Activated CD4-positive, alpha-beta T cell treated with anti-CD3 and anti-CD28 coated beads, Interleukin-2, amount 10 ng/mL, durations not matched to agents 7 days and 5 days (primary cell): ENCODE measurements at regions not wholly inside any gene's neighbourhood (a gene's known extent, or its start where the extent isn't known, plus 50 kb on each side); places are given as distances from the start of the nearest gene placed in this dataset.

Source experiments
- CTCF ChIA-PET: fragments of 350-600 bp; sonication (Branson Sonifier 250); formaldehyde crosslinking; loops from one replicate; lab custom pipeline; 2021; ENCODE audit warnings: antibody characterized with exemption; lab: Charles Lee
- POLR2A ChIA-PET: fragments of 350-600 bp; sonication (Branson Sonifier 250); formaldehyde crosslinking; loops from one replicate; lab custom pipeline; 2021; ENCODE audit warnings: antibody characterized with exemption; lab: Charles Lee
- DNase-seq: peaks from one replicate; pipeline ENCODE4 v3.0.0-alpha.2; 2020
- H3K27ac Mint-ChIP-seq: one replicate; pipeline ENCODE4 v1.8.0; 2021; ENCODE audit warnings: mild to moderate bottlenecking, moderate library complexity, mixed read lengths
- H3K27me3 Mint-ChIP-seq: one replicate; pipeline ENCODE4 v1.8.0; 2021; ENCODE audit warnings: mixed read lengths
- H3K36me3 Mint-ChIP-seq: one replicate; pipeline ENCODE4 v1.8.0; 2021; ENCODE audit warnings: low read depth, mixed read lengths
- H3K4me1 Mint-ChIP-seq: one replicate; pipeline ENCODE4 v1.8.0; 2021; ENCODE audit warnings: mixed read lengths
- H3K4me3 Mint-ChIP-seq: one replicate; pipeline ENCODE4 v1.8.0; 2021; ENCODE audit warnings: mild to moderate bottlenecking, moderate library complexity, mixed read lengths
- H3K9me3 Mint-ChIP-seq: one replicate; pipeline ENCODE4 v1.8.0; 2021; ENCODE audit warnings: mixed read lengths

DNA sequence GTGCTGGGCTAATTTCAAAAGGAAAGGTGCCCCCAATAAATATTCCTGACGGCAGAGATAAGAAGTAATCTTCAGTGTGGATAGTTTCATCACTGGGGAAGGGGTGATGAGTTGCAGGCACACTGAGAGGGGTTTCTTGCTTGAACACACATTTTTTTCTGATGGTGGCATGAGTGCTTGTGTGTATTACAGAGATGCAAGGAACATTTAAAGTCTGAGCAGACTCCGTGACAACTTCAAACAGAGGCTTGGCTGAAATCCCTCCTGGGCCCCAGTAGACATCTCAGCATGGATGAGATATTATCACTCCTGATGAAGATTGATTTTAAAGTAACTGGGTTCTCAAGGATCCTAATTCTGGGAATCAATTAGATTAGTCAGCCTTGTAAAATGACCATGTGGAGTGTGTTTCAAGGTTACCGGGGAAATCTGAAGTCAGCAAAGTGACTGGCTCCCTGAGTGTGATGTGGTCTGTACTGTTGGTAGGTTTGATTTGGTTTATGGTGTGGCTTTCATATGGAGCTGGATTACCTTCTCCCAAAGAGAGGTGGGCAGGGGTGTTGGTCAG, 435.8 kb upstream of the EEF2KMT start:
- Mint-ChIP-seq H3K9me3 (peaks cover 10% of the 10 kb centered on the region), H3K4me3 (no peak overlapping the region), H3K27ac (no peak overlapping the region), H3K4me1 (no peaks in the 10 kb centered on the region), H3K27me3 (no peaks in the 10 kb centered on the region), H3K36me3 (no peaks in the 10 kb centered on the region)
- no peak for DNase-seq
- POLR2A ChIA-PET: no interaction called here
- CTCF ChIA-PET: no interaction called here

DNA sequence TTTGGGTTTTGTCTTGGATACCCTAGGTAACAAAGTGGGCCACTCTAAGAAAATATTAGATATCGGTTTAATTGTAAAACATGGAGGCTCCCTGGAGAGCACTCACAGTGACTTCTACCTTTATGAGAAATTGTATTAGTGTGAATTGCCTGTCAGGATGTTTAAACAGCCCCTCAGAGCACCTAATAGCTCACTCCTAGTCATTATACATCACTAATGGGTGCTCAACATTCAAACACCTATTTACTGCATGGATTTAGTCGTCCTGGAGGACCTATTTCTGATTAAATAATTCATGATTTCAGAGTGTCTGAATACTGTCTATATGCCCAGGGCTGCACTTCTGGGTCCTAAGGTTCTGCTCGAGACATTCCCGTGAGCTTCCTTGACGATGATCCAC, 430.2 kb upstream of the EEF2KMT start:
- Mint-ChIP-seq H3K4me3 (no peak overlapping the region), H3K4me1 (no peaks in the 10 kb centered on the region), H3K36me3 (no peaks in the 10 kb centered on the region), H3K27me3 (peaks cover 3% of the 10 kb centered on the region), H3K9me3 (peaks cover 8% of the 10 kb centered on the region), H3K27ac (no peak overlapping the region)
- ChIA-PET POLR2A (no interaction called here), CTCF (interaction anchor here (0.9 kb wide), 1 partner anchor 23 kb away, joined by 3 read pairs; no protein-coding TSS in a partner anchor)
- no peak for DNase-seq

DNA sequence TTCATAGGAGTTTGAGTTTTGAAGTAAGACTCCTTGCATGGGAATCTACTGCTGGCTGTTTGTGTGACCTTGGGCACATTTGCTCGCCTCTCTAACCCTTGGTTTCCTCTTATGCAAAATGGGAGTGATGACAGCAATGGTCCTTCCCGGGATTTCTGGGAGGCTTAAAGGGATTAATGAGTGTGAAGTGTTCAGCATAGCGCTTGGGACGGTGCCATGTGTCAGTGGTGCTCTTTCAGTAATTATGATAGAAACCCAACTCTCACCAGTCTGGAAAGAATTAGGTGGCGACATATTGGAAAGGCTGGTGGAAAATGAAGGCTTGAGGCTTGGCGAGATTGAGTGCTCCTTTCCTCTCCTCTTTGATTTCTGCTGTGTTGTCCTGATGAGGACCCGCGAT, 429.2 kb upstream of the EEF2KMT start:
- H3K4me3 Mint-ChIP-seq: no peak overlapping the region
- H3K9me3 Mint-ChIP-seq: peaks cover 8% of the 10 kb centered on the region
- H3K4me1 Mint-ChIP-seq: no peaks in the 10 kb centered on the region
- CTCF ChIA-PET: no interaction called here
- POLR2A ChIA-PET: no interaction called here
- no peak for DNase-seq
- H3K36me3 Mint-ChIP-seq: no peaks in the 10 kb centered on the region
- H3K27me3 Mint-ChIP-seq: peaks cover 3% of the 10 kb centered on the region
- H3K27ac Mint-ChIP-seq: no peak overlapping the region

DNA sequence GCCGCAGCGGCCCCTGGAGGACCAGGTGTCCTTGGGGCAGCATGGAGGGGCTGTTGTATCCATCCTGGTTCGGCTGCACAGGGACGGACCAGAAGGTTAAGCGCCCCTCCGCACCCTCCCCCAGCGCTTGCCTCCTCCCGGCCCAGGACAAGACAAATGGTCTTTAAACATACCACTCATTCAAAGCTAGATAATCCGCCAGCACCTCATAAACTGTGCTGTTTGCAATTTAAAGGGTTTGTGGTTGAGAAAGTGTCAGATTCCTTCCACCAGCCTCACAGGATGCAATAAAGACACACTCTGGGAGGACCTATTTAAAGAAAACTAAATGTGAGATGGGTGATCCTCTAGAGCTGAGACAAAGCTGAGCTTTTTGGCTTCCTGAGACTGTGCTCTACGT, 426.2 kb upstream of the EEF2KMT start:
- no peak overlapping the region for H3K4me3 Mint-ChIP-seq
- H3K9me3 Mint-ChIP-seq: peaks cover 4% of the 10 kb centered on the region
- POLR2A ChIA-PET: no interaction called here
- H3K4me1 Mint-ChIP-seq: no peaks in the 10 kb centered on the region
- CTCF ChIA-PET: no interaction called here
- no peaks in the 10 kb centered on the region for H3K36me3 Mint-ChIP-seq
- no peak overlapping the region for H3K27ac Mint-ChIP-seq
- peaks cover 3% of the 10 kb centered on the region for H3K27me3 Mint-ChIP-seq
- no peak for DNase-seq

DNA sequence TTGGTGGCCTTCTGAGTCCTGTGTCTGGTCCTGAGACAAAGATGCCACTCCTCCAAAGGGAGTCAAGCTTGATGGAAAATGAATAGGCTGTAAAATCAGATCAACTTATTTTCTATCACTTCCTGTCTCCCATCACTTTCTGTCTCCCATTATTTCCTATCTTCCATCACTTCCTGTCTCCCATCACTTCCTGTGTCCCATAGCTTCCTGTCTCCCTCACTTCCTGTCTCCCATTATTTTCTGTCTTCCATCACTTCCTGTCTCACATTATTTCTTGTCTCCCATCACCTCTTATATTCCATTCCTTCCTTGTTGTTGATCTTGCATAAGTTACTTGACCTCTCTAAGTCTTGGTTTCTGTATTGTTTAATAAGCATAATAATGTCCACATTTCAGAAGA, 418.5 kb upstream of the EEF2KMT start:
- Mint-ChIP-seq H3K27me3 (no peaks in the 10 kb centered on the region), H3K9me3 (peaks cover 8% of the 10 kb centered on the region), H3K36me3 (no peaks in the 10 kb centered on the region), H3K4me3 (no peak overlapping the region), H3K27ac (no peak overlapping the region), H3K4me1 (no peaks in the 10 kb centered on the region)
- DNase-seq: no peak
- ChIA-PET POLR2A (no interaction called here), CTCF (no interaction called here)

DNA sequence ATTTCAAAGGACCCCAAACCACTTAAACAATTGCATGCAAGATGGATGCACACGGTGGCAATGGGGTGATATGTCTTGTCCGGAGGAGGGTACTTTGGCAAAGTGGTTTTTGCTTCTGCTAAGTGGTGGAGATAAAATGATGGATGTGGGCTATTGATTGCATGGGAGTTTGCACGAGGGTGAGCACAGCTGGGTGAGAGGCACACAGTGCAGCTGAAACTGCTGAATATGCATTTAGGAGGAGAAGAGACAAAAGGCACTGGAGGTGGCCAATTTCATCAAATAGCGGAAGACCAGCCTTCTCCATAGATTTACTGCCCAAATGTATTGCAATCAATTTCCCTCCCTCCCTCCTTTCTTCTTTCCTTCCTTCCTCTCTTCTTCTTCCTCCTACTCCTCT, 414.4 kb upstream of the EEF2KMT start:
- DNase-seq: no peak
- H3K4me1 Mint-ChIP-seq: no peaks in the 10 kb centered on the region
- H3K36me3 Mint-ChIP-seq: no peaks in the 10 kb centered on the region
- ChIA-PET POLR2A (no interaction called here), CTCF (no interaction called here)
- peaks cover 5% of the 10 kb centered on the region for H3K9me3 Mint-ChIP-seq
- no peak overlapping the region for H3K4me3 Mint-ChIP-seq
- no peaks in the 10 kb centered on the region for H3K27me3 Mint-ChIP-seq
- no peak overlapping the region for H3K27ac Mint-ChIP-seq

DNA sequence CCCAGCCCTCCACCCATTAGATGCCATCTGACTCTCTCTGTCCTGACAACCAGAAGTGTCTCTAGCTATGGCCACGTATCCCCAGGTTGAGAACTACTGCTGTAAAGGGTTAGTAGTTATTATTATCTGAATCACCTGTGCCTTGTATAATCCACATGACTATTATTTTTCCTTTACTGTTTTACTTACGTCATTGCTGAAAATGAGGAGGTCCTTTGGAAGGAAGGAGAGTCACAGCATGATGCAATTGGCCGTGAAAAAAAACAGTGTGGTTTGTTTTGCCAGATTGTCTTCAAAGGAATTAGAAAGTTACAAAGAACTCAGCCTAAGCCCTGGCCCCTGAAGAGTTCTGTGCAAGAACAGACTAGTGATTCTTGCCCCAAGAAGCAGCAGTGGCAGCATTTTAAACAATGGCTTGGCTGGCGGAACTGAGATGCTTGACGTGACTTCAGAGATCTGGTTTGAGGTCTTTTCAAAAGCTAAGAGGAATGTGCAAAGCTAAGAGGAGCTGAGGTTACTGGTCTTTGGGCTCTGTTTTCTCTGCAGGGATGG, 413.3 kb upstream of the EEF2KMT start:
- H3K4me3 Mint-ChIP-seq: no peak overlapping the region
- CTCF ChIA-PET: interaction anchor here (1.0 kb wide), 1 partner anchor 11 kb away, joined by 3 read pairs; no protein-coding TSS in a partner anchor
- H3K9me3 Mint-ChIP-seq: peaks cover 2% of the 10 kb centered on the region
- H3K27me3 Mint-ChIP-seq: no peaks in the 10 kb centered on the region
- DNase-seq: no peak
- H3K27ac Mint-ChIP-seq: no peak overlapping the region
- H3K36me3 Mint-ChIP-seq: no peaks in the 10 kb centered on the region
- POLR2A ChIA-PET: no interaction called here
- no peaks in the 10 kb centered on the region for H3K4me1 Mint-ChIP-seq

DNA sequence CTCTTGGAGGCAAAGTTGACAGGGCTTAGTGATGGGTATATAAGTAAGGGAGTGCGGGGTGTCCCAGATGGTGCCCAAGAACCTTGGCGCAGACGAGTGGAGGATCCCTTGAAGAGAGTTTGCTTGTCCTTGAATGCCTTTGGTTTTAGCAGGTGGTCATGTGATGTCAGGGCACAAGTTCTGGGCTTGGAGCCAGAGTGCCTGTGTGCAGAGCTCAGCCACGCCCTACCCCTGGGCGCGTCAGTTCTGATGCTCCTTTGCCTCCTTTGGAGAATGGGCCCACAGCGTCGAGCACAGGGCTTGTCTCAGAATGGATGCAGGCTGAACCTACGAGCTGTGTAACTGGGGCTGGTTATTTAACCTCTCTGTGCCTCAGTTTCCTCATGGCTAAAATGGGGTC, 412.2 kb upstream of the EEF2KMT start:
- Mint-ChIP-seq H3K4me3 (no peak overlapping the region), H3K36me3 (no peaks in the 10 kb centered on the region), H3K27ac (no peak overlapping the region), H3K9me3 (peaks cover 1% of the 10 kb centered on the region), H3K4me1 (no peaks in the 10 kb centered on the region), H3K27me3 (no peaks in the 10 kb centered on the region)
- DNase-seq: no peak
- ChIA-PET POLR2A (no interaction called here), CTCF (no interaction called here)

DNA sequence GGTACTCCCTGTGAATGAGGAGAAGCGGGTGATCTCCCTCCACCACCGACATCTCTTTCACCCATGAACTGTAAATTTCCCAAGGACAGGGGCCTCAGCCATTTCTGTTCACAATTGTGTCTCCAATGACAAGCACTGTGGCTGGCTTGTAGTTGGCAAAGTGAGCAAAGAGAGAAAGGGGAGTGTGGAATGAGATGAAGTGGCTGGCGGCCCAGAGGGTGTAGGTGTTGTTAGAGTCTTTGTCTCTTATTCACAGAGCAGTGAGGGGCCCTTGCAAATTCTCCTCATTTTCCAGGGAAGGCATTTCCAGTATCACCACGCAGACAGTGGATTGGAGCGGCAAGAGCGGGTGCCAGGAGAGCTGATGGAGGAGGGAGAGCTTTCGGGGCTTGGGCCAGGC, 411.7 kb upstream of the EEF2KMT start:
- CTCF ChIA-PET: no interaction called here
- Mint-ChIP-seq H3K27ac (no peak overlapping the region), H3K4me3 (no peak overlapping the region), H3K27me3 (no peaks in the 10 kb centered on the region), H3K4me1 (no peaks in the 10 kb centered on the region), H3K36me3 (no peaks in the 10 kb centered on the region), H3K9me3 (no peaks in the 10 kb centered on the region)
- no peak for DNase-seq
- POLR2A ChIA-PET: no interaction called here

DNA sequence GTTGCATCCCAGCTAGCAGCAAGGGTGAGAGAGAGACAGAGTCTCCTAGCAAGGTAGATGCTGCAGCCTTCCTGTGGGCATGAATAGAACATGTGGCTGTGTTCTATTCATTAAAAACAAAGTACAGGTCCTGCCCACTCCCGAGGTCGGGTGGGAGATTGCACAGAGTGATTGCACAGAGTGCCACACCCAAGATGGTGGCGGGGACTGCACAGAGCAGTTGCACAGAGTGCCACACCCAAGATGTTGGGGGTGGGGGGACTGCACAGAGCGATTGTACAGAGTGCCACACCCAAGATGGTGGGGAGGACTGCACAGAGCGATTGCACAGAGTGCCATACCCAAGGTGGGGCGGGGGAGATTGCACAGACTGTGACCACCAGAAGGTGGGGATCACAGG, 410.8 kb upstream of the EEF2KMT start:
- ChIA-PET POLR2A (no interaction called here), CTCF (no interaction called here)
- no peaks in the 10 kb centered on the region for H3K27me3 Mint-ChIP-seq
- H3K4me3 Mint-ChIP-seq: no peak overlapping the region
- no peak overlapping the region for H3K27ac Mint-ChIP-seq
- no peaks in the 10 kb centered on the region for H3K36me3 Mint-ChIP-seq
- no peaks in the 10 kb centered on the region for H3K9me3 Mint-ChIP-seq
- H3K4me1 Mint-ChIP-seq: no peaks in the 10 kb centered on the region
- no peak for DNase-seq

DNA sequence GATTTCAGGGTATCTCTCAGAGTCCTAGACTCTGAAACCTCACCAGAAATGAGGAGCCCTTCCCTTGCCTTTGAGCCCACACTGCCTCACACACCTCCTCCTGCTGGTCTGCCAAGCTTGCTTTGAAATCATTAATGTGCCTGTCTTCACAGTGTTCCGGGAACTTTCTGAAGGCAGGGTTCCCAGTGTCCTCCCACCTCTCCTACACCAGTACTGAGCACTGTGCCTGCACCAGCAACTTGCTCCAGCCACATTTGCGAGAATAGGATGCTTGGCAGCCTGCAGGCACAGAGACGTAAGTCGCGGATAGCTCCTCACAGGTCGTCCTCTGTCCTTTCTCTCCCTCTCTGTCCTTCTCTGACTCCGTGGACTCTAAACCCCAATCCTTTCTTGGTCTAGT, 408.4 kb upstream of the EEF2KMT start:
- Mint-ChIP-seq H3K36me3 (no peaks in the 10 kb centered on the region), H3K27me3 (no peaks in the 10 kb centered on the region), H3K4me3 (no peak overlapping the region), H3K27ac (no peak overlapping the region), H3K4me1 (no peaks in the 10 kb centered on the region), H3K9me3 (no peaks in the 10 kb centered on the region)
- no peak for DNase-seq
- POLR2A ChIA-PET: no interaction called here
- CTCF ChIA-PET: interaction anchor here (0.6 kb wide), 1 partner anchor 128 kb away, joined by 3 read pairs; no protein-coding TSS in a partner anchor

DNA sequence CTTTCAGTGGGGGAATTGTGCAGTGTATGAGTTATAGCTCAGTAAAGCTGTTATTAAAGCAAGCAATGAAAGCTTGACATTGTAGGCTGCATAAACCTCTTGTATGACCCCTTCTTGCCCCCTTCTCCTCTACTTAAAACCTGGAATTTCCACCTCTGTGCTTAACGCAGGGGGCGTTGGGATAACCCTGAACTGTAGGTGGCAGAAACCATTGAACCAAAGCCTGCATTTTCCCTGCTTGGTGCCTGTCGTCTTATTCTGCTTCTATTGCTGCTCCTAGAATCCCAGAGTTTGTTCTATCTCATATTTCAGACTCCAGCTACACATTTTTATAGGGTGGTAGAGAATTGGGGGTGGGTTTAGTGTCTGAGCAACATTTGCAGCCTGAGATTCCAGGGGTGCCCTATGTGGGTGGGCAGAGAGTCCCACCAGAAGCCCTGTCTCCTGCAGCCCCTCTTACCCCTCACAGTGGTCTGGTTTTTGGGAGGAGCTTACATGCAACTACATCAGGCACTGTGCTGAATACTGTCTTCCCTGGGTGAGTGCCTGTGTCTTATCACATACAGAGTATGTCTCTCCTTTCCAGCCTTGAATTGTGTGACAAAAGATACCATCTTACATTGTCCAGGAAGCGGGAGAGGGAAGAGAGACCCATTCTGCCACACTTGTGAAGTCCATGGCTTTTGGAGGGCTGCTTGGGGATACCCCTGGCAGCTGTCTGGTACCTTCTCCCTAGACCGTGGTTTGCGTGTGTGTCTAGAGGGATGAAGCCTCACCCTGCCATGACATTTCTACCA, 407.7 kb upstream of the EEF2KMT start:
- CTCF ChIA-PET: interaction anchor here (0.6 kb wide), 1 partner anchor 129 kb away, joined by 3 read pairs; no protein-coding TSS in a partner anchor
- H3K4me1 Mint-ChIP-seq: no peaks in the 10 kb centered on the region
- no peak overlapping the region for H3K4me3 Mint-ChIP-seq
- H3K27ac Mint-ChIP-seq: no peak overlapping the region
- H3K36me3 Mint-ChIP-seq: no peaks in the 10 kb centered on the region
- H3K27me3 Mint-ChIP-seq: no peaks in the 10 kb centered on the region
- POLR2A ChIA-PET: no interaction called here
- DNase-seq: no peak
- H3K9me3 Mint-ChIP-seq: no peaks in the 10 kb centered on the region

DNA sequence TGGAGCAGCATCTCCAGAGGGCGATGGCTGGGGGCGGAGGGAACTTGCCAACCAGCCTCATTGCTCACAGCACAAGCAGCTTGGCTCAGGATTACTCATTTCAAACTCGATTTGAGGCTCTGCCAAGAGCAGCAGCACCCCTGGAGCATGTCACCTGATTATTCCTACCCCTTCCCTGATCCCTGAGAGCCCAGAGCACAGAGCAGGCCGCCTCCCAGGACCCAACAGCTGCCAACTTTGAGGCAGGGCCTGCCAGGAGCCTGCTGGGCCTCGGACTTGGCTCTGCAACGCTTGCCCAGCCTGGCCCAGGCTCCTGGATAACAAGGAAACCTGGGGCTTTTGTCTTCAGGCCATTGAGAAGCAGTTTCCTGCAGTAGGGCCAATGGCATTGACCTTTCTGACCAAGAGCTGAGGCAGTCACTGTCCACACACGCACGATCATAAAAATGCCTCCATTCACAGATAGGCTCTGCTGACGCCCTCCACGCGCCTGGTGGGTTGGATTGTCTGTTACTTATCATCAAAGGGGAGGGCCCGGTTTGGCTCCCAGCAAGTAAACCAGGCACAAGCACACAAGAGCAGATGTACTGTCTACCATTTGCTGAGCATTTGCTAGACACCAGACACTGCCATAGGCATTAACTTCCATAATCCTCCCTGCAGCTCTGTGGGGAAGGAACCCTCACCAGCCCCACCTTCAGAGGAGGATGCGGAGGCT, 406.6 kb upstream of the EEF2KMT start:
- Mint-ChIP-seq H3K9me3 (no peaks in the 10 kb centered on the region), H3K4me3 (no peak overlapping the region), H3K36me3 (no peaks in the 10 kb centered on the region), H3K4me1 (no peaks in the 10 kb centered on the region), H3K27me3 (no peaks in the 10 kb centered on the region), H3K27ac (no peak overlapping the region)
- ChIA-PET POLR2A (no interaction called here), CTCF (no interaction called here)
- no peak for DNase-seq
